HCT116 (cell line): ENCODE measurements at regions not wholly inside any gene's neighbourhood (a gene's known extent, or its start where the extent isn't known, plus 50 kb on each side); places are given as distances from the start of the nearest gene placed in this dataset.

Source experiments
- ATAC-seq: fragments of 200-7000 bp; cut with Tn5 transposase; 2 replicates; pipeline ENCODE4 v1.9.1; 2020; ENCODE audit warnings: mild to moderate bottlenecking, moderate library complexity
- BruUV-seq: library from RNA; stranded (reverse); fragments of 400-500 nt; replicated peaks from 2 replicates; lab custom pipeline; 2021; lab: Mats Ljungman, UMichigan
- CTCF ChIA-PET: fragments of 300-600 bp; sonication (Branson Sonifier 250); formaldehyde crosslinking; loops from one replicate; lab custom pipeline; 2021; ENCODE audit warnings: antibody characterized with exemption; lab: Charles Lee
- POLR2A ChIA-PET: fragments of 300-600, 350-600 bp; sonication (Branson Sonifier 250); formaldehyde crosslinking; loops from one replicate; lab custom pipeline; 2021; ENCODE audit warnings: antibody characterized with exemption; lab: Charles Lee
- RAD21 ChIA-PET, 2 experiments: fragments of 300-600 bp; sonication (Branson Sonifier 250); formaldehyde crosslinking; loops; one replicate each; lab custom pipeline; 2023; ENCODE audit warnings: low total read pairs in 2 of 2; ENCODE audit not compliant: uncharacterized antibody in 2 of 2, unreplicated experiment in 2 of 2, low non-redundant PET in 1 of 2; lab: Charles Lee
- DNase-seq: peaks from one replicate; pipeline ENCODE4 v3.0.0-alpha.2; 2010; ENCODE audit warnings: low read depth, low spot score
- H2AFZ ChIP-seq: fragments of 200-600 bp; shearing (Covaris generic), sonication (generic); 2 replicates; pipeline ENCODE4 v1.6.1; 2017; ENCODE audit warnings: low read depth, mixed run types, mixed read lengths, antibody characterized with exemption, low read length; ENCODE audit not compliant: poor library complexity, severe bottlenecking
- H3K27ac ChIP-seq: 2 replicates; pipeline ENCODE4 v1.5.1; 2012; ENCODE audit warnings: low read depth, low read length
- H3K27me3 ChIP-seq: fragments of 200-600 bp; sonication (generic); 2 replicates; pipeline ENCODE4 v1.6.1; 2016; ENCODE audit warnings: mixed run types, low read length, mixed read lengths; ENCODE audit not compliant: insufficient read depth
- H3K36me3 ChIP-seq, 2 experiments: fragments of 200-500 bp in 1 of 2; fragments of 200-600 bp in 1 of 2; sonication (Bioruptor generic) in 1 of 2; sonication (generic) in 1 of 2; 2 replicates each; pipeline versions ENCODE4 v1.5.1 to v1.6.1; 2014 to 2016; ENCODE audit warnings: low read length in 2 of 2, inconsistent platforms in 1 of 2, mixed read lengths in 1 of 2, mixed run types in 1 of 2; ENCODE audit not compliant: insufficient read depth in 2 of 2, control insufficient read depth in 1 of 2
- H3K4me1 ChIP-seq, 2 experiments: fragments of 200-600 bp in 1 of 2; sonication (generic) in 1 of 2; 2 replicates each; pipeline versions ENCODE4 v1.5.1 to v1.6.1; 2012 to 2017; ENCODE audit warnings: low read length in 2 of 2, inconsistent platforms in 1 of 2, mild to moderate bottlenecking in 1 of 2, mixed read lengths in 1 of 2, mixed run types in 1 of 2, moderate library complexity in 1 of 2; ENCODE audit not compliant: insufficient read depth in 2 of 2, control insufficient read depth in 1 of 2
- H3K4me2 ChIP-seq: fragments of 200-600 bp; sonication (generic); 2 replicates; pipeline ENCODE4 v1.6.1; 2017; ENCODE audit warnings: mixed run types, low read length, mixed read lengths
- H3K4me3 ChIP-seq, 2 experiments: fragments of 200-600 bp in 1 of 2; sonication (generic) in 1 of 2; replicated peaks in 1 of 2; 2 replicates each; pipeline ENCODE4 v1.5.1; 2011 to 2016; ENCODE audit warnings: low read length in 2 of 2, control low read depth in 1 of 2, low read depth in 1 of 2, mild to moderate bottlenecking in 1 of 2, mixed read lengths in 1 of 2, mixed run types in 1 of 2
- H3K79me2 ChIP-seq: fragments of 200-600 bp; sonication (generic); 2 replicates; pipeline ENCODE4 v1.6.1; 2017; ENCODE audit warnings: mild to moderate bottlenecking, mixed run types, low read length, moderate library complexity, mixed read lengths; ENCODE audit not compliant: insufficient read depth
- H3K9ac ChIP-seq: fragments of 200-600 bp; sonication (generic); 2 replicates; pipeline ENCODE4 v1.6.1; 2016; ENCODE audit warnings: low read length, mixed read lengths
- H3K9me2 ChIP-seq: fragments of 200-600 bp; sonication (generic), shearing (Covaris generic); 2 replicates; pipeline ENCODE4 v1.6.1; 2017; ENCODE audit warnings: mixed run types, mild to moderate bottlenecking, moderate library complexity; ENCODE audit not compliant: insufficient read depth
- H3K9me3 ChIP-seq, 2 experiments: fragments of 200-500 bp in 1 of 2; fragments of 200-600 bp in 1 of 2; sonication (Bioruptor generic) in 1 of 2; sonication (generic) in 1 of 2; 2 replicates each; pipeline ENCODE4 v1.6.1; 2014 to 2017; ENCODE audit warnings: low read length in 2 of 2, mixed read lengths in 2 of 2, inconsistent platforms in 1 of 2, low read depth in 1 of 2, mild to moderate bottlenecking in 1 of 2, mixed run types in 1 of 2, moderate library complexity in 1 of 2; ENCODE audit not compliant: control insufficient read depth in 1 of 2, insufficient read depth in 1 of 2
- H4K20me1 ChIP-seq: fragments of 200-600 bp; sonication (generic), shearing (Covaris generic); 2 replicates; pipeline ENCODE4 v1.6.1; 2017; ENCODE audit warnings: mixed run types, mild to moderate bottlenecking, moderate library complexity; ENCODE audit not compliant: insufficient read depth
- ELF1 ChIP-seq: IDR thresholded peaks from 2 replicates; pipeline ENCODE4 v1.6.1; 2012; ENCODE audit warnings: low read depth, borderline replicate concordance
- EZH2phosphoT487 ChIP-seq: fragments of 200-600 bp; IDR thresholded peaks from 2 replicates; pipeline ENCODE4 v1.6.1; 2018; ENCODE audit warnings: antibody characterized with exemption, borderline replicate concordance
- JUND ChIP-seq: IDR thresholded peaks from 2 replicates; pipeline ENCODE4 v1.6.1; 2012
- POLR2A ChIP-seq: IDR thresholded peaks from 2 replicates; pipeline ENCODE4 v1.7.0; 2011; ENCODE audit warnings: borderline replicate concordance; ENCODE audit not compliant: insufficient read depth, insufficient read length; ENCODE audit errors: extremely low read depth
- RAD21 ChIP-seq: IDR thresholded peaks from 2 replicates; pipeline ENCODE4 v1.6.1; 2012; ENCODE audit warnings: low read depth, mild to moderate bottlenecking
- SIN3A ChIP-seq: IDR thresholded peaks from 2 replicates; pipeline ENCODE4 v1.6.1; 2012; ENCODE audit warnings: low read depth
- SP1 ChIP-seq: IDR thresholded peaks from 2 replicates; pipeline ENCODE4 v1.6.1; 2012; ENCODE audit warnings: low read depth
- YY1 ChIP-seq: IDR thresholded peaks from 2 replicates; pipeline ENCODE4 v1.6.1; 2011; ENCODE audit warnings: low read length, low read depth, moderate library complexity, mild to moderate bottlenecking; ENCODE audit not compliant: insufficient replicate concordance; ENCODE audit errors: extremely low read depth
- intact Hi-C: fragments of 100-400 bp; cut with micrococcal nuclease; formaldehyde crosslinking; loops from 2 replicates; pipeline ENCODE4 v1.10.0; 2022
- TF ChIP-seq, protein P1 (sequence below): IDR thresholded peaks from 2 replicates; pipeline ENCODE4 v1.6.1; 2011; ENCODE audit warnings: mild to moderate bottlenecking, low read length, moderate library complexity; ENCODE audit not compliant: insufficient replicate concordance; ENCODE audit errors: extremely low read depth
- TF ChIP-seq, protein P2 (sequence below), 3 experiments: fragments of 200-600 bp in 1 of 3; sonication (generic) in 1 of 3; IDR thresholded peaks in 2 of 3; conservative IDR thresholded peaks in 1 of 3; 2 replicates each; pipeline ENCODE4 v1.5.1; 2012 to 2017; ENCODE audit warnings: low read depth in 2 of 3, low read length in 2 of 3, antibody characterized with exemption in 1 of 3, borderline replicate concordance in 1 of 3, control low read depth in 1 of 3, mild to moderate bottlenecking in 1 of 3, mixed read lengths in 1 of 3, mixed run types in 1 of 3, moderate library complexity in 1 of 3; ENCODE audit not compliant: insufficient read depth in 1 of 3
- TF ChIP-seq, protein P3 (sequence below): IDR thresholded peaks from 2 replicates; pipeline ENCODE4 v1.6.1; 2012

DNA sequence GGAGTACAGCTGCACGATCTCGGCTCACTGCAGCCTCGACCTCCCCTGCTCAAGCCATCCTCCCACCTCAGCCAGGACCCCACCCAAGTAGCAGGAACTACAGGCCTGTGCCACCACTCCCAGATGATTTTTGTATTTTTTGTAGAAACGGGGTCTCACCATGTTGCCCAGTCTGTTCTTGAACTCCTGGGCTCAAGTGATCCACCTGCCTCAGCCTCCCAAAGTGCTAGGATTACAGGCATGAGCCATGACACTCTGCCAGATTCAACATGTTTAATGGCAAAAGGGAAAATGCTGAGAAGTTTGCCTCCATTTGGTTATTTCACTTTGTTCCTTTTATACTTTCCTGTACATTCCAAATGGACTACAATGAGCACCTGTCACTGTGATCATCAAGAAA is 65.8 kb downstream of the ZIC5 start:
- Histone ChIP-seq H2AFZ (no peak overlapping the region), H3K27me3 (no peaks in the 10 kb centered on the region), H3K9me3 (no peaks in the 10 kb centered on the region), H3K9me2 (no peaks in the 10 kb centered on the region), H3K4me1 (no peaks in the 10 kb centered on the region; a peak in 1 of 4 replicates)
- no peak for DNase-seq
- RAD21 ChIA-PET: no interaction called here
- intact Hi-C loops: no loop called here
- no peak for TF ChIP-seq RAD21
- no peak for TF ChIP-seq JUND
- TF ChIP-seq YY1: no peak
- TF ChIP-seq, protein P1, sequence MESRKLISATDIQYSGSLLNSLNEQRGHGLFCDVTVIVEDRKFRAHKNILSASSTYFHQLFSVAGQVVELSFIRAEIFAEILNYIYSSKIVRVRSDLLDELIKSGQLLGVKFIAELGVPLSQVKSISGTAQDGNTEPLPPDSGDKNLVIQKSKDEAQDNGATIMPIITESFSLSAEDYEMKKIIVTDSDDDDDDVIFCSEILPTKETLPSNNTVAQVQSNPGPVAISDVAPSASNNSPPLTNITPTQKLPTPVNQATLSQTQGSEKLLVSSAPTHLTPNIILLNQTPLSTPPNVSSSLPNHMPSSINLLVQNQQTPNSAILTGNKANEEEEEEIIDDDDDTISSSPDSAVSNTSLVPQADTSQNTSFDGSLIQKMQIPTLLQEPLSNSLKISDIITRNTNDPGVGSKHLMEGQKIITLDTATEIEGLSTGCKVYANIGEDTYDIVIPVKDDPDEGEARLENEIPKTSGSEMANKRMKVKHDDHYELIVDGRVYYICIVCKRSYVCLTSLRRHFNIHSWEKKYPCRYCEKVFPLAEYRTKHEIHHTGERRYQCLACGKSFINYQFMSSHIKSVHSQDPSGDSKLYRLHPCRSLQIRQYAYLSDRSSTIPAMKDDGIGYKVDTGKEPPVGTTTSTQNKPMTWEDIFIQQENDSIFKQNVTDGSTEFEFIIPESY: no peak
- TF ChIP-seq ELF1: no peak
- no peak for TF ChIP-seq POLR2A
- TF ChIP-seq SP1: no peak
- TF ChIP-seq, protein P2, sequence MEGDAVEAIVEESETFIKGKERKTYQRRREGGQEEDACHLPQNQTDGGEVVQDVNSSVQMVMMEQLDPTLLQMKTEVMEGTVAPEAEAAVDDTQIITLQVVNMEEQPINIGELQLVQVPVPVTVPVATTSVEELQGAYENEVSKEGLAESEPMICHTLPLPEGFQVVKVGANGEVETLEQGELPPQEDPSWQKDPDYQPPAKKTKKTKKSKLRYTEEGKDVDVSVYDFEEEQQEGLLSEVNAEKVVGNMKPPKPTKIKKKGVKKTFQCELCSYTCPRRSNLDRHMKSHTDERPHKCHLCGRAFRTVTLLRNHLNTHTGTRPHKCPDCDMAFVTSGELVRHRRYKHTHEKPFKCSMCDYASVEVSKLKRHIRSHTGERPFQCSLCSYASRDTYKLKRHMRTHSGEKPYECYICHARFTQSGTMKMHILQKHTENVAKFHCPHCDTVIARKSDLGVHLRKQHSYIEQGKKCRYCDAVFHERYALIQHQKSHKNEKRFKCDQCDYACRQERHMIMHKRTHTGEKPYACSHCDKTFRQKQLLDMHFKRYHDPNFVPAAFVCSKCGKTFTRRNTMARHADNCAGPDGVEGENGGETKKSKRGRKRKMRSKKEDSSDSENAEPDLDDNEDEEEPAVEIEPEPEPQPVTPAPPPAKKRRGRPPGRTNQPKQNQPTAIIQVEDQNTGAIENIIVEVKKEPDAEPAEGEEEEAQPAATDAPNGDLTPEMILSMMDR (IDR thresholded peaks at IDR 0.05 in 2 of 3, conservative IDR thresholded peaks at IDR 0.05 in 1 of 3; ENCODE audit: borderline replicate concordance in 1 of 3, insufficient read depth in 1 of 3, low read depth in 2 of 3, low read length in 2 of 3): no peak
- no peak for TF ChIP-seq EZH2phosphoT487
- TF ChIP-seq, protein P3, sequence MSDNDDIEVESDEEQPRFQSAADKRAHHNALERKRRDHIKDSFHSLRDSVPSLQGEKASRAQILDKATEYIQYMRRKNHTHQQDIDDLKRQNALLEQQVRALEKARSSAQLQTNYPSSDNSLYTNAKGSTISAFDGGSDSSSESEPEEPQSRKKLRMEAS: no peak
- TF ChIP-seq SIN3A: no peak
- TF ChIP-seq, all 23 proteins: peak for 0
- ATAC-seq: no peak
- H3K4me2 ChIP-seq: no peak overlapping the region
- no peak overlapping the region for H3K27ac ChIP-seq
- H4K20me1 ChIP-seq: no peaks in the 10 kb centered on the region
- no peaks in the 10 kb centered on the region for H3K36me3 ChIP-seq
- no TSS peak for BruUV-seq
- no peaks in the 10 kb centered on the region for H3K79me2 ChIP-seq
- no peak overlapping the region for H3K4me3 ChIP-seq
- CTCF ChIA-PET: no interaction called here
- POLR2A ChIA-PET: no interaction called here
- no peak overlapping the region for H3K9ac ChIP-seq
